ENCODE measurements at regions not wholly inside any gene's neighbourhood (a gene's known extent, or its start where the extent isn't known, plus 50 kb on each side); places are given as distances from the start of the nearest gene placed in this dataset.
"Not testable (repeated sequence)": the region's sequence is repeated elsewhere in the genome, so short reads cannot be mapped to it uniquely, and the experiment has no call there.

DNA sequence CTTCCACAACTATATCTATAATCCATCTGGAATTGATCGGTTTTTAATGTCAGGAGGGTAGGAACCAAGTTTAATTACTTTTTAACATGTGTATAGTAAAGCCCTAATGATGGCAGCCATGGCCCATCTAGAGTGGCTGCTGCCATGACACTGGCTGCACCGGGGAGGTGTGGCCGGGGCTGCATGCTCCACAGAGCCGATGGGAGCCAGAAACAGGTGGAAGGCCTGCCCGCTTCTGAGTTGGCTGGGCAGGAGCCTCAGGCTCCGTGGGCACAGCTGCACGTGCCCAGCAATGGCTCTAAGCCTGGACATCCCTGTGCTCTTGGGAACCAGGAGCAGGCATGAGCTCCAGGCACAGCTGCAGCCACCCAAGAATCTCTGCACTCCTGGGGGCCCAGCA, 73.0 kb downstream of the GBP6 start:
- H3K4me3 Mint-ChIP-seq (ENCODE audit: unreplicated experiment) = no peak overlapping the region
- H3K9me3 ChIP-seq (ENCODE audit: insufficient read depth, low read depth, low read length) = no peaks in the 10 kb centered on the region
- H3K4me3 ChIP-seq (ENCODE audit: insufficient read depth, low read depth, low read length) = no peak overlapping the region
- no peaks in the 10 kb centered on the region for H3K36me3 Mint-ChIP-seq (ENCODE audit: low read depth, unreplicated experiment)
- no peaks in the 10 kb centered on the region for H3K27me3 ChIP-seq (ENCODE audit: insufficient read depth, low read length)
- H3K27ac ChIP-seq (ENCODE audit: low read depth, low read length) = no peak overlapping the region
- no peaks in the 10 kb centered on the region for H3K4me1 Mint-ChIP-seq (ENCODE audit: low read depth, unreplicated experiment)
- no peak overlapping the region for H3K4me2 ChIP-seq (ENCODE audit: low read length)
- no peaks in the 10 kb centered on the region for H3K79me2 ChIP-seq (ENCODE audit: insufficient read depth, low read length)
- H2AFZ ChIP-seq (ENCODE audit: low read depth, low read length) = no peak overlapping the region
- no peak overlapping the region for H3K27ac Mint-ChIP-seq (ENCODE audit: unreplicated experiment)
- DNase-seq (ENCODE audit: low read depth) (no peak), FAIRE-seq (no peak)
- H3K9me3 Mint-ChIP-seq (ENCODE audit: unreplicated experiment) = peaks cover 25% of the 10 kb centered on the region
- no peaks in the 10 kb centered on the region for H3K4me1 ChIP-seq (ENCODE audit: insufficient read depth, low read length)
- no peaks in the 10 kb centered on the region for H4K20me1 ChIP-seq (ENCODE audit: insufficient read depth, low read length)
- no peak overlapping the region for H3K9ac ChIP-seq (ENCODE audit: low read length)
- H3K27me3 Mint-ChIP-seq (ENCODE audit: low read depth, unreplicated experiment) = peaks cover 2% of the 10 kb centered on the region
- H3K36me3 ChIP-seq (ENCODE audit: insufficient read depth, low read length) = no peaks in the 10 kb centered on the region
- no peak for TF ChIP-seq EZH2 (IDR thresholded peaks at IDR 0.05; ENCODE audit: insufficient read depth, low read length)
- TF ChIP-seq, protein P1, sequence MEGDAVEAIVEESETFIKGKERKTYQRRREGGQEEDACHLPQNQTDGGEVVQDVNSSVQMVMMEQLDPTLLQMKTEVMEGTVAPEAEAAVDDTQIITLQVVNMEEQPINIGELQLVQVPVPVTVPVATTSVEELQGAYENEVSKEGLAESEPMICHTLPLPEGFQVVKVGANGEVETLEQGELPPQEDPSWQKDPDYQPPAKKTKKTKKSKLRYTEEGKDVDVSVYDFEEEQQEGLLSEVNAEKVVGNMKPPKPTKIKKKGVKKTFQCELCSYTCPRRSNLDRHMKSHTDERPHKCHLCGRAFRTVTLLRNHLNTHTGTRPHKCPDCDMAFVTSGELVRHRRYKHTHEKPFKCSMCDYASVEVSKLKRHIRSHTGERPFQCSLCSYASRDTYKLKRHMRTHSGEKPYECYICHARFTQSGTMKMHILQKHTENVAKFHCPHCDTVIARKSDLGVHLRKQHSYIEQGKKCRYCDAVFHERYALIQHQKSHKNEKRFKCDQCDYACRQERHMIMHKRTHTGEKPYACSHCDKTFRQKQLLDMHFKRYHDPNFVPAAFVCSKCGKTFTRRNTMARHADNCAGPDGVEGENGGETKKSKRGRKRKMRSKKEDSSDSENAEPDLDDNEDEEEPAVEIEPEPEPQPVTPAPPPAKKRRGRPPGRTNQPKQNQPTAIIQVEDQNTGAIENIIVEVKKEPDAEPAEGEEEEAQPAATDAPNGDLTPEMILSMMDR (IDR thresholded peaks at IDR 0.05; ENCODE audit: insufficient read depth, low read depth, low read length) = no peak

GRCh38 chr1:89438301-89438700, 74.4 kb downstream of the GBP6 start:
- H3K36me3 Mint-ChIP-seq (ENCODE audit: low read depth, unreplicated experiment); FAIRE-seq; H3K79me2 ChIP-seq (ENCODE audit: insufficient read depth, low read length); H3K27me3 Mint-ChIP-seq (ENCODE audit: low read depth, unreplicated experiment); H3K4me1 ChIP-seq (ENCODE audit: insufficient read depth, low read length); H3K27ac ChIP-seq (ENCODE audit: low read depth, low read length); H3K27me3 ChIP-seq (ENCODE audit: insufficient read depth, low read length); H3K36me3 ChIP-seq (ENCODE audit: insufficient read depth, low read length); H3K4me3 ChIP-seq (ENCODE audit: insufficient read depth, low read depth, low read length); H3K4me2 ChIP-seq (ENCODE audit: low read length); DNase-seq (ENCODE audit: low read depth); H4K20me1 ChIP-seq (ENCODE audit: insufficient read depth, low read length); H3K27ac Mint-ChIP-seq (ENCODE audit: unreplicated experiment); H2AFZ ChIP-seq (ENCODE audit: low read depth, low read length); H3K4me1 Mint-ChIP-seq (ENCODE audit: low read depth, unreplicated experiment); H3K9ac ChIP-seq (ENCODE audit: low read length); H3K9me3 ChIP-seq (ENCODE audit: insufficient read depth, low read depth, low read length); H3K4me3 Mint-ChIP-seq (ENCODE audit: unreplicated experiment): not testable (repeated sequence)
- H3K9me3 Mint-ChIP-seq (ENCODE audit: unreplicated experiment) = peaks cover 25% of the 10 kb centered on the region

- H3K9me3 ChIP-seq (ENCODE audit: insufficient read depth, low read depth, low read length) = no peaks in the 10 kb centered on the region
- H3K4me3 ChIP-seq (ENCODE audit: insufficient read depth, low read depth, low read length) = no peak overlapping the region
- TF ChIP-seq, protein P1 (IDR thresholded peaks at IDR 0.05; ENCODE audit: insufficient read depth, low read depth, low read length) = no peak
- TF ChIP-seq EZH2 (IDR thresholded peaks at IDR 0.05; ENCODE audit: insufficient read depth, low read length) = no peak
- no peaks in the 10 kb centered on the region for H3K4me1 ChIP-seq (ENCODE audit: insufficient read depth, low read length)
- FAIRE-seq (no peak), DNase-seq (ENCODE audit: low read depth) (no peak)
- Mint-ChIP-seq H3K4me3 (ENCODE audit: unreplicated experiment) (no peak overlapping the region), H3K9me3 (ENCODE audit: unreplicated experiment) (peaks cover 25% of the 10 kb centered on the region), H3K27ac (ENCODE audit: unreplicated experiment) (no peak overlapping the region), H3K36me3 (ENCODE audit: low read depth, unreplicated experiment) (no peaks in the 10 kb centered on the region), H3K4me1 (ENCODE audit: low read depth, unreplicated experiment) (no peaks in the 10 kb centered on the region), H3K27me3 (ENCODE audit: low read depth, unreplicated experiment) (no peaks in the 10 kb centered on the region)
- H3K9ac ChIP-seq (ENCODE audit: low read length) = no peak overlapping the region
- H3K36me3 ChIP-seq (ENCODE audit: insufficient read depth, low read length) = no peaks in the 10 kb centered on the region
- H3K79me2 ChIP-seq (ENCODE audit: insufficient read depth, low read length) = no peaks in the 10 kb centered on the region
- H4K20me1 ChIP-seq (ENCODE audit: insufficient read depth, low read length) = no peaks in the 10 kb centered on the region
- H3K27ac ChIP-seq (ENCODE audit: low read depth, low read length) = no peak overlapping the region
- no peaks in the 10 kb centered on the region for H3K27me3 ChIP-seq (ENCODE audit: insufficient read depth, low read length)
- H3K4me2 ChIP-seq (ENCODE audit: low read length) = no peak overlapping the region
- H2AFZ ChIP-seq (ENCODE audit: low read depth, low read length) = no peak overlapping the region
Measured at GRCh38 chr1:89440911-89441310, 77.1 kb downstream of the GBP6 start.

Data from astrocyte (in vitro differentiated cells and primary cell).